Vagina (tissue), 2 donors: ENCODE measurements at regions not wholly inside any gene's neighbourhood (a gene's known extent, or its start where the extent isn't known, plus 50 kb on each side); places are given as distances from the start of the nearest gene placed in this dataset.

ENCODE experiments used
- DNase-seq, 2 donors: peaks; one replicate each; pipeline ENCODE4 v3.0.0-alpha.2; 2017; ENCODE audit errors: extremely low spot score in 2 of 2
- H3K27ac ChIP-seq: fragments of 200-600 bp; sonication (generic); one replicate; pipeline ENCODE4 v1.5.1; 2019
- H3K27me3 ChIP-seq: fragments of 200-600 bp; sonication (generic); one replicate; pipeline ENCODE4 v1.5.1; 2019
- H3K36me3 ChIP-seq, 2 donors: fragments of 200-600 bp; sonication (generic); one replicate each; pipeline ENCODE4 v1.5.1; 2017 to 2019
- H3K4me1 ChIP-seq: fragments of 200-600 bp; sonication (generic); one replicate; pipeline ENCODE4 v1.5.1; 2019
- H3K4me3 ChIP-seq, 2 donors: fragments of 200-600 bp; sonication (generic); 1 replicate in 1 of 2; 2 replicates in 1 of 2; pipeline ENCODE4 v1.5.1; 2016 to 2019
- H3K9me3 ChIP-seq: fragments of 200-600 bp; sonication (generic); one replicate; pipeline ENCODE4 v1.5.1; 2019
- POLR2A ChIP-seq, 2 donors: fragments of 450-650 bp; IDR thresholded peaks; one replicate each; pipeline ENCODE4 v1.6.1; 2017; ENCODE audit warnings: antibody characterized with exemption in 2 of 2, mild to moderate bottlenecking in 2 of 2, moderate library complexity in 2 of 2
- POLR2AphosphoS5 ChIP-seq, 2 donors: sonication (generic); formaldehyde crosslinking; IDR thresholded peaks; one replicate each; pipeline ENCODE4 v1.9.0; 2017; ENCODE audit warnings: antibody characterized with exemption in 2 of 2, mild to moderate bottlenecking in 2 of 2, low read depth in 1 of 2; ENCODE audit not compliant: insufficient read depth in 1 of 2
- intact Hi-C: fragments of 100-400 bp; cut with DNase I; formaldehyde crosslinking; loops from one replicate; pipeline ENCODE4 v1.15.1; 2023
- TF ChIP-seq, protein P1 (sequence below), 3 experiments: fragments of 450-650 bp in 2 of 3; fragments of 200-600 bp in 1 of 3; sonication (generic) in 1 of 3; IDR thresholded peaks; one replicate each; pipeline ENCODE4 v1.5.1; 2017 to 2019; ENCODE audit warnings: antibody characterized with exemption in 3 of 3, mild to moderate bottlenecking in 2 of 3, moderate library complexity in 2 of 3

DNA sequence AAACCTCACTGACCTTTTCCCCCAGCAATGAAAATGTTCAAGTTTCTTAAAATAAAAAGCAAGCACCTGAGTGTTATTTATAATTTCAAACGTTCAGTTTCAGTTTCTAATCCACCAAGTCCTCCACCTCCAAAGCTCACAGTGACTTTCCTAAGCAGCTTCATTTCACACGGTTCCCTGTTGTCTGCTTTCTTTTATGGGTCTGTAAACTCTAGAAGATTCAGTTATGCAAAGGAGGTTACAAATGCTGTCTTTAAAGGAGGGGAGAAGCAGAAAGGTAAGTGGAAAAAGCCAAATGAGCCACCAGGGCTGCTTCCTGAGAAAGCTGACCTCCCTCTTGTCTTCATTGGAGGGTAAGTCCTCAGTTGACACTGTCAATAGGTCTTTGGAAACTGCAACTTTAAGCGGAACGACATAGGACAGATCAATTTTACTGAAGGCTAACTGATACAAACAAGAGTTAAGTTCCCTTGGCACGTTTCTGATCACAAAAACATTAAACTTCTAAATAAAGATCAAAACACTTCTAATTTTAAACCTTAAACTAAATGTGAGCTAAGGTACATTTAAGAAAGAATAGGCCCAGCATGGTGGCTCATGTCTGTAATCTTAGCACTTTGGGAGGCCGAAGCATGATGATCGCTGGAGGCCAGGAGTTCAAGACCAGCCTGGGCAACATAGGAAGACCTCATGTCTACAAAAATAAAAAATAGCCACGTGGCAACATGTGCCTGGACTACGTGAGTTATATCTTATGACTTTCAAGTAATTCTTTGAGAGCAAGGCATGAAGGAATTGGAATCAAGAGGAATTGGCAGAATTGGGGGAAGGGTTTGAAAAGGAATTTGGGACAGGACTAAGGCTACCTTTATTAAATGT, 151.9 kb upstream of the UBE2E1 start:
- no peaks in the 10 kb centered on the region for H3K36me3 ChIP-seq
- peaks cover 6% of the 10 kb centered on the region for H3K4me1 ChIP-seq
- no peak for DNase-seq
- intact Hi-C loops, result no loop called here
- no peaks in the 10 kb centered on the region for H3K9me3 ChIP-seq
- TF ChIP-seq POLR2AphosphoS5 (IDR thresholded peaks at IDR 0.05; ENCODE audit: insufficient read depth in 1 of 2, low read depth in 1 of 2) (no peak), POLR2A (IDR thresholded peaks at IDR 0.05) (no peak)
- TF ChIP-seq, protein P1, sequence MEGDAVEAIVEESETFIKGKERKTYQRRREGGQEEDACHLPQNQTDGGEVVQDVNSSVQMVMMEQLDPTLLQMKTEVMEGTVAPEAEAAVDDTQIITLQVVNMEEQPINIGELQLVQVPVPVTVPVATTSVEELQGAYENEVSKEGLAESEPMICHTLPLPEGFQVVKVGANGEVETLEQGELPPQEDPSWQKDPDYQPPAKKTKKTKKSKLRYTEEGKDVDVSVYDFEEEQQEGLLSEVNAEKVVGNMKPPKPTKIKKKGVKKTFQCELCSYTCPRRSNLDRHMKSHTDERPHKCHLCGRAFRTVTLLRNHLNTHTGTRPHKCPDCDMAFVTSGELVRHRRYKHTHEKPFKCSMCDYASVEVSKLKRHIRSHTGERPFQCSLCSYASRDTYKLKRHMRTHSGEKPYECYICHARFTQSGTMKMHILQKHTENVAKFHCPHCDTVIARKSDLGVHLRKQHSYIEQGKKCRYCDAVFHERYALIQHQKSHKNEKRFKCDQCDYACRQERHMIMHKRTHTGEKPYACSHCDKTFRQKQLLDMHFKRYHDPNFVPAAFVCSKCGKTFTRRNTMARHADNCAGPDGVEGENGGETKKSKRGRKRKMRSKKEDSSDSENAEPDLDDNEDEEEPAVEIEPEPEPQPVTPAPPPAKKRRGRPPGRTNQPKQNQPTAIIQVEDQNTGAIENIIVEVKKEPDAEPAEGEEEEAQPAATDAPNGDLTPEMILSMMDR (IDR thresholded peaks at IDR 0.05), result no peak
- H3K4me3 ChIP-seq, result no peak overlapping the region
- H3K27ac ChIP-seq, result no peak overlapping the region
- no peaks in the 10 kb centered on the region for H3K27me3 ChIP-seq

DNA sequence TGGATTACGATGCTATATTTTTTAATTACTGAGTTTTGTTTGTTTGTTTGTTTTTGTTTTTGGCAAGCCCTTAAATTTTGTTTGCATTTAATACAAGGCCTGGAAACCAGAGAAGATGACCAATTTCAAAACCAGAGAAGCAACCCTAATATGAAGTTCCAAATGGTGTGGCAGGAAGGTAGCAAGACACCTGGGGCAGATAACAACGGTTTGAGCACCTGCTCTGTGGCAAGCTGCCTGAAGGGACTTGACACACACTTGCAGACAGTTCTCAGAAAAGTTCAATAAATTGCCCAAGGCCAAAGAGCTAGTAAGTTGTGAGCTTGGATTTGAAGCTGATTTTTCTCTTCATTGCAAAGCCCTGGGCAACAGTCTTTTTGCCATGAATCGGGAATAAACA, 151.2 kb upstream of the UBE2E1 start:
- H3K4me3 ChIP-seq, result no peak overlapping the region
- no peaks in the 10 kb centered on the region for H3K36me3 ChIP-seq
- no peaks in the 10 kb centered on the region for H3K9me3 ChIP-seq
- no peak for DNase-seq
- intact Hi-C loops, result no loop called here
- no peaks in the 10 kb centered on the region for H3K27me3 ChIP-seq
- no peak overlapping the region for H3K27ac ChIP-seq
- TF ChIP-seq POLR2A (IDR thresholded peaks at IDR 0.05) (no peak), POLR2AphosphoS5 (IDR thresholded peaks at IDR 0.05; ENCODE audit: insufficient read depth in 1 of 2, low read depth in 1 of 2) (no peak)
- TF ChIP-seq, protein P1 (IDR thresholded peaks at IDR 0.05), result no peak
- H3K4me1 ChIP-seq, result peaks cover 6% of the 10 kb centered on the region

DNA sequence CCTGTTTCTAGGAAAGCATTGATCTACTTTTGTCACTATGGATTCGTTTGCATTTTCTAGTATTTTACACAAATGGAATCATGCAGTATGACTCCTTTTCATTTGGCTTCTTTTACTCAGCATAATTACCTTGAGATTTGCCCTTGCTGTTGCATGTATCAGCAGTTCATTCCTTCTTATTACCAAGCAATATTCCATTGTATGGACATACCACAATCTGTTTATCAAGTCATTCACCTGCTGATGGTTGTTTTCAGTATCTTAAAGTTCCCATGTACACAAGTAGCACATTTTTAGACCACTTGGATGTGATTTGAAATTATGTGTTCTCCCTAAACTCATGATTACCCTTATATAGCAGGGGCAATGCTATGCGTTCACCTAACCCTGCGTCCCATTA, 150.0 kb upstream of the UBE2E1 start:
- peaks cover 4% of the 10 kb centered on the region for H3K4me1 ChIP-seq
- no peak overlapping the region for H3K4me3 ChIP-seq
- no peaks in the 10 kb centered on the region for H3K9me3 ChIP-seq
- H3K27me3 ChIP-seq, result no peaks in the 10 kb centered on the region
- H3K27ac ChIP-seq, result no peak overlapping the region
- intact Hi-C loops, result no loop called here
- TF ChIP-seq, protein P1 (IDR thresholded peaks at IDR 0.05), result no peak
- TF ChIP-seq POLR2AphosphoS5 (IDR thresholded peaks at IDR 0.05; ENCODE audit: insufficient read depth in 1 of 2, low read depth in 1 of 2) (no peak), POLR2A (IDR thresholded peaks at IDR 0.05) (no peak)
- DNase-seq, result no peak
- H3K36me3 ChIP-seq, result no peaks in the 10 kb centered on the region

DNA sequence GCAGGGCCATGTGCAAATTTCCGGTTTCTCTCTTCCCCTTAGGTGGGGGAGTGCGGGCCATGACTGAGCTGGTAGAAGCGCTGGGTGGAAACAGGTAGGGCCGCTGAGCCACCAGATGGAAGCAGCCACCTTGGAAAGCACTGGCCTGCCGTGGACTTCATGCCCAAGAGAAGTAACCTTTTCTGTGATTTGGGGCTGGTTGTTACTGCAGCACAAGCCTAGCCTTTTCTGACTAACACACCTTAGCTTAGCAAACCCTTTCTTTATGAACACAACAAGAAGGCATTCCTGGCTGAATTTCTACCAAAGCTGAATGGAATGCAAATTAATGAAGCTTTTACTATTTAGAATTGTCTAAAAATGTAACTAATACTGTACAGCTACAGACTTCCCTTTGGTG, 149.6 kb upstream of the UBE2E1 start:
- Histone ChIP-seq H3K27ac (no peak overlapping the region), H3K4me1 (no peaks in the 10 kb centered on the region), H3K9me3 (no peaks in the 10 kb centered on the region), H3K4me3 (no peak overlapping the region), H3K27me3 (no peaks in the 10 kb centered on the region), H3K36me3 (no peaks in the 10 kb centered on the region)
- TF ChIP-seq, protein P1 (IDR thresholded peaks at IDR 0.05), result no peak
- no peak for TF ChIP-seq POLR2AphosphoS5 (IDR thresholded peaks at IDR 0.05; ENCODE audit: insufficient read depth in 1 of 2, low read depth in 1 of 2)
- no peak for TF ChIP-seq POLR2A (IDR thresholded peaks at IDR 0.05)
- intact Hi-C loops, result no loop called here
- no peak for DNase-seq

DNA sequence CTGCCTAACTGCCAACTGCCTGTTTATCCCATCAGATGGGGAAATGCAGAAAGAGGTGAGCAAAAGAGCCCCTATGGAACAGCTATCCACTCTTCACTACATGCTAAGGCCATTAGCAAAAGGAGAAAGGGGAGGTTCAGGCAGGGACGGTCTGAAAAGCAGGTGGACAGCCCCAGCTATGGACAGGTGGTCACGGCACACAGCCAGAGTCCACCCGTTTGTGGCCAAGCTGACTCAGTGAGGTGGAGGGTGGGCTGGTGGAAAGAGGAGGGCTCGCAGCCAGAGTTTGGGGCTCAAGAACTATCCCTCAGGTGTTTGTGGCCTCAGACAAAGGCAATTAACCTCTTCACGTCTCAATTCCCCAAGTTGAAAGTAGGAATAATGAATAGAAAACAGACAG, 148.9 kb upstream of the UBE2E1 start:
- Histone ChIP-seq H3K4me3 (no peak overlapping the region), H3K27me3 (no peaks in the 10 kb centered on the region), H3K36me3 (no peaks in the 10 kb centered on the region), H3K4me1 (peaks cover 4% of the 10 kb centered on the region), H3K27ac (no peak overlapping the region), H3K9me3 (no peaks in the 10 kb centered on the region)
- intact Hi-C loops, result no loop called here
- no peak for TF ChIP-seq POLR2AphosphoS5 (IDR thresholded peaks at IDR 0.05; ENCODE audit: insufficient read depth in 1 of 2, low read depth in 1 of 2)
- TF ChIP-seq POLR2A (IDR thresholded peaks at IDR 0.05), result no peak
- TF ChIP-seq, protein P1 (IDR thresholded peaks at IDR 0.05), result no peak
- DNase-seq, result no peak
